OCI-M1 (cell line): ENCODE measurements at regions not wholly inside any gene's neighbourhood (a gene's known extent, or its start where the extent isn't known, plus 50 kb on each side); places are given as distances from the start of the nearest gene placed in this dataset.
A peak's percentile ranks its signal among the peaks of the same experiment; 100 is the strongest.
"Not testable (repeated sequence)": the region's sequence is repeated elsewhere in the genome, so short reads cannot be mapped to it uniquely, and the experiment has no call there.

Source experiments
- DNase-seq: peaks from one replicate; lab custom pipeline; 2025; lab: John Stamatoyannopoulos, UW

GRCh38 chr6:43886067-43886461 lies 116.1 kb downstream of the VEGFA start:
- no peak for DNase-seq

- DNase-seq, result no peak
Measured at GRCh38 chr6:43885399-43886066, 115.5 kb downstream of the VEGFA start.

- DNase-seq, result no peak
Measured at GRCh38 chr6:43884652-43885022, 114.6 kb downstream of the VEGFA start.

- DNase-seq, result peak; percentile 69
Measured at GRCh38 chr6:43883847-43884651, 114.0 kb downstream of the VEGFA start.

GRCh38 chr6:43882690-43883448 lies 112.9 kb downstream of the VEGFA start:
- DNase-seq, result not testable (repeated sequence)

- no peak for DNase-seq
Measured at GRCh38 chr6:43880236-43881137, 110.5 kb downstream of the VEGFA start.

GRCh38 chr6:43879722-43880121 lies 109.7 kb downstream of the VEGFA start:
- no peak for DNase-seq

- no peak for DNase-seq
Measured at GRCh38 chr6:43878823-43879495, 108.9 kb downstream of the VEGFA start.

GRCh38 chr6:43878127-43878634 lies 108.2 kb downstream of the VEGFA start:
- no peak for DNase-seq

- DNase-seq, result peak; percentile 30
Measured at GRCh38 chr6:43877463-43878126, 107.6 kb downstream of the VEGFA start.

GRCh38 chr6:43877036-43877435 lies 107.0 kb downstream of the VEGFA start:
- DNase-seq, result no peak

GRCh38 chr6:43876602-43877001 lies 106.6 kb downstream of the VEGFA start:
- no peak for DNase-seq

- no peak for DNase-seq
Measured at GRCh38 chr6:43875849-43876572, 106.0 kb downstream of the VEGFA start.

- no peak for DNase-seq
Measured at GRCh38 chr6:43874814-43875590, 105.0 kb downstream of the VEGFA start.

GRCh38 chr6:43873806-43874714 lies 104.0 kb downstream of the VEGFA start:
- no peak for DNase-seq

GRCh38 chr6:43871933-43872332 lies 101.9 kb downstream of the VEGFA start:
- no peak for DNase-seq

GRCh38 chr6:43871284-43871683 lies 101.3 kb downstream of the VEGFA start:
- peak; percentile 37 for DNase-seq

- DNase-seq, result no peak
Measured at GRCh38 chr6:43870660-43871061, 100.7 kb downstream of the VEGFA start.
